ENCODE measurements at regions not wholly inside any gene's neighbourhood (a gene's known extent, or its start where the extent isn't known, plus 50 kb on each side); places are given as distances from the start of the nearest gene placed in this dataset.

DNA sequence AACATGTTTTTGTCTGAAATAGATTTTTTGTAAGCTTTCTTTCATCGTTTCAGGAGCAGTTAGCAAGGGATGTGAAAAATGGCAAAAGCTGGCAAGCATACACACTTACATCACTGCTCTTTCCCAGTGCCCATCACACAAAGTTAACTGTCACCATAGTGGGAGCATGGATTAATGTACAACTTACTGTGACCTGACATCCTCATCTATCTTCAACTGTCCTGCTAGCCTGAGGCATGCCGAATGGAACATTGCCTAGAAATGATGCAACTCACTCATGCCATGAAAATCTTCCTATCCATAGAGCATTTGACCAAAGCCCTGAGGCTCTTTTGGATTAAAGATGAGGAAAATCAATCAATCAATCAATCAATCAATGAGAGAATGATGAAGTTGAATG lies 491.7 kb upstream of the SLC10A2 start:
- DNase-seq (ENCODE audit: low read depth, low spot score): no peak

GRCh38 chr13:103556681-103557080 lies 490.5 kb upstream of the SLC10A2 start:
- DNase-seq (ENCODE audit: low read depth, low spot score): no peak

- no peak for DNase-seq (ENCODE audit: low read depth, low spot score)
Measured at GRCh38 chr13:103547914-103548313, 481.7 kb upstream of the SLC10A2 start.

- DNase-seq (ENCODE audit: low read depth, low spot score): no peak
Measured at GRCh38 chr13:103546271-103546670, 480.1 kb upstream of the SLC10A2 start.

- no peak for DNase-seq (ENCODE audit: low read depth, low spot score)
Measured at GRCh38 chr13:103542648-103543047, 476.4 kb upstream of the SLC10A2 start.

GRCh38 chr13:103540382-103540765 lies 474.2 kb upstream of the SLC10A2 start:
- DNase-seq (ENCODE audit: low read depth, low spot score): no peak

DNA sequence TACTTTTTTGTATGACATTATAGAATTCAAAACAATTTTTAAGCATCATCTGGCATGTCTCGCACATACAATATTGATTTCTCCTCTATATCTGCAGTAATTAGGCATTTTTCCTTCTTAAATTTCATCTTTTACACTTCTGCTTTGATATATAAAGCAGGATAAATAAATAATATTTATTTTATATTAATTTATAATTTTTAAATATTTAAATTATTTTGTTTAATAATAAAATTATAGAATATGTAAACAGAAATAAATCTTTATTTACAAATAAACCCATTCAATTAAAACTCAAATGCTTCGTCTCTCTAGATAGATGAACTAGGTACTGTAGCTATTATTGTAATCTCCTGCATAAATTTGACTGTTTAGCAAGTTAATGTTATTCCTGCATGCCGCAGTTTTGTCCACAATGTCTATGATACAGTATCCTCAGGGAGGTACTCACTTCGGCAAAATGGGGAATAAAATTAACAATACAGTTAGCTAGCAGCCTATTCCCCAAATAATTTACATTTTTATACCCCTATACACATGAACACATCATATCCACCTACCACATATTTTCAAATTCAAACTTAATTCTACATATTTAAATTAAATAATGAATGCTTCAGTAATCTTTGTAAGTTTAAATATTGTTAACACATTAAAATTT lies 473.6 kb upstream of the SLC10A2 start:
- DNase-seq (ENCODE audit: low read depth, low spot score): no peak

GRCh38 chr13:103539265-103539664 lies 473.0 kb upstream of the SLC10A2 start:
- DNase-seq (ENCODE audit: low read depth, low spot score): no peak

- no peak for DNase-seq (ENCODE audit: low read depth, low spot score)
Measured at GRCh38 chr13:103537616-103538015, 471.4 kb upstream of the SLC10A2 start.

- no peak for DNase-seq (ENCODE audit: low read depth, low spot score)
Measured at GRCh38 chr13:103531278-103531677, 465.1 kb upstream of the SLC10A2 start.

DNA sequence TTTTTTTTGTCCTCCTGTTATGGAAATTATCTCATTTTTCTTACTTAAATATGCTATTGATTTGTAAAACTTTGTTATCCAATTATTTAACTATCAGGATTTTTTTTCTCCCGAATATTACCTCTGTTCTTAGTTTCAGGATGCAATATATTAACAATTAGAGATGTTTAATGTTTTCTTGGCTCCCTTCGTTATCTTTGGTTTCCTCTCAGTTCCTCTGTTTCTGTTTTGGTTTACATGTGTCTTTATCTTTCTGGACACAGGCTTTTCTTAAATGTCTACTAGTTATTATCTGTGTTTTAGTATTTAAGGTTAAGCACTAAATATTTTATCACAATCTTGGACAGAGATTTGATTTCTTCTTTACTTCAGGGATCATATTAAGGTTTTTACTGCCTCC lies 462.2 kb upstream of the SLC10A2 start:
- DNase-seq (ENCODE audit: low read depth, low spot score): no peak

DNA sequence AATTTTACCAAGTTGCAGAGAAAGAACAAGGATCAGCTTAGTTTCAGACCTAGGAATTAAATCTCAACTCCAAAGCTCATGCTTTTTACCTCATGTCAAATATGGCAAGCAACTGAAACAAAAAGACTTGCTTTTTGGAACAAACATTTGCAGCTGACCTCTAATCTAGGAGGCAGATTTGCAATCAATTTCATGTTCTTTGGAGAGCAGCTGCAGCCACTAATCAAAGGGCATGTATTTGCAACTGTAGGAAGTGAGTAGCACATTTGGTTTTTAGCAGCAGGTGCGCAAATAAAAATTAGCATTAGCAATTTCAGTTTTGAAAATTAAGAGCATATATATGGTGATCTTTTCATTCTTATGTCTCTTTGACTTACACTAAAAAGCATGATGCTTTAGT lies 459.3 kb upstream of the SLC10A2 start:
- DNase-seq (ENCODE audit: low read depth, low spot score): no peak

GRCh38 chr13:103523858-103524257 lies 457.6 kb upstream of the SLC10A2 start:
- no peak for DNase-seq (ENCODE audit: low read depth, low spot score)

DNA sequence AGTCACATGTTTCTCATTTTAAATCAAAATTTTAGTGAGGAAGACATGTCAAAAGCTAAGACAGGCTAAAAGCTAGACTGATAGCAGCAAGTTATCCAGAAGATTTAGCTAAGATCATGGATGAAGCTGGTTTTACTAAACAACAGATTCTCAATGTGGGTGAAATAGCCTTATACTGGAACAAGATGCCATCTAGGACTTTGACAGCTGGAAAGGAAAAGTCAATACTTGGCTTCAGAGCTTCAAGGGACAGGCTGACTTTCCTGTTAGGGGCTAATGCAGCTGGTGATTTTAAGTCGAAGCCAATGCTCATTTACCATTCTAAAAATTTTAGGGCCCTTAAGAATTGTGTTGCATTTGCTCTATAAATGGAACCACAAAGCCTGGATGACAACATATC lies 455.3 kb upstream of the SLC10A2 start:
- no peak for DNase-seq (ENCODE audit: low read depth, low spot score)

- DNase-seq (ENCODE audit: low read depth, low spot score): no peak
Measured at GRCh38 chr13:103517768-103518102, 451.5 kb upstream of the SLC10A2 start.

DNA sequence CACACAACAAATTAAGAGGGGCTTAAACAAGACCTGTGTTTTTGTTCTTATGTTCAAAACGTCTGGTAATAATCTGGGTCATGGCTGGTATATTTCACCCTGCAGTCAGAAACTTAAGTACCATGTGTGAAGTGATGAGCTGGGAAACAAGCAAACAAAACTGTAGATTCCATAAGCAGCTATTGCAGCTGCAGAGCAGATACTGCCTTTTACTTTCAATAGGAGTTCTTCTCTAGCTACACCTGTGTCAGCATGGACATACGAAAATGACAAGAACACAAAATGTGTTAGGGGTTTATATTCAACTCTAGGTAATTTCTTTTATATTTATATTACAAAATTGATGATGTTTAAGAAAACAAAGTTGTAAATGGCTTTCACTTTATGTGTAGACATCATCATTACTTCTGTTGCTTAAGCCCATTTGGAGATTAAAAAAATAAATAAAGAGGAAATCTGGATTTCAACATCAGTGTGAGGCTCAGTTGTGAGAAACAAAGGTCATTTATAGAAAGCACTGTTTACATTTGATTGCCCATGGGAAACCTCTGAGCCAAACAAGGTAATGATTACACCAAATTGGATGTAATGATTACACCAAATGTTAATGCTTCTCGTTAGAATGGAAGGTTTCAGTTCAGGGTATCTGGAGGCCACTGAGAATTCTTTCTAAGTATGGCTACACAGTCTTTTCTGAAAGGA lies 451.0 kb upstream of the SLC10A2 start:
- DNase-seq (ENCODE audit: low read depth, low spot score): no peak

- no peak for DNase-seq (ENCODE audit: low read depth, low spot score)
Measured at GRCh38 chr13:103516015-103516795, 450.0 kb upstream of the SLC10A2 start.

GRCh38 chr13:103515410-103515809 lies 449.2 kb upstream of the SLC10A2 start:
- DNase-seq (ENCODE audit: low read depth, low spot score): no peak

DNA sequence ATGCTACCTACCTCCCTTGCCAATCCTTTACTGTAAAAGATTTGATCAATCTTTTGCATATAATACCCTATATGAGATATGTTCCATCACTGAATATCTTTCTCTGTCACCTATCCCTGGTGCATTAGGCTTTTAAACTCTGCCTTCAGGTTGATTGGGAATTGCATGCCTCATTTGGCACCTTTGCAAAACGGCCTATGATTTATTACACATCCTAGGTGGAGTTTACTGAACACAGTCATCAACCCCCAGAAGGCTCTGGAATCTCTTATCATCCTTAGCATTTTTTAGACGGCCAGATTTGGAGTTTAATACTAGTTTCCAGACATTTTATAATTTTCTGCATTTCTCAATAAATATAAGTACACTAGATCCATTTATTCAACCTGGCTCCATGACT lies 448.4 kb upstream of the SLC10A2 start:
- no peak for DNase-seq (ENCODE audit: low read depth, low spot score)

DNA sequence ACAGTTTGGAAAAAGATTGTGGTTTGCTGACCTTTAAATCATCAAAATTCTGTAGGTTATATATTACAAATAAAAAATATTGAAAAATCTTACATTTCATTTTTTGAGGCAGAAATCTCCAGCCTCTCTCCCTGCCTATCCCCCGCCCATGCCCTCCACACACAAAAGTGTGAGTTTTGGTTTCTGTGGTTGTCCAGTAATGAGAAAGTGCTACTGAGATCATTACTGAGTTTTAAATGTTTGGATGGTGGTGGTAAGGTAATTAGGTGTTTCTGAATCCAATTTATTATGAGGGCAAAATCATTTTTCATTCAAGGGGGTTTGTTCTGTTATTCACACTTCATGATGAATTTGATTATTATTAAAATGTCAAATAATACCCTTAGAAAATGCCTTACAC lies 448.0 kb upstream of the SLC10A2 start:
- no peak for DNase-seq (ENCODE audit: low read depth, low spot score)

DNA sequence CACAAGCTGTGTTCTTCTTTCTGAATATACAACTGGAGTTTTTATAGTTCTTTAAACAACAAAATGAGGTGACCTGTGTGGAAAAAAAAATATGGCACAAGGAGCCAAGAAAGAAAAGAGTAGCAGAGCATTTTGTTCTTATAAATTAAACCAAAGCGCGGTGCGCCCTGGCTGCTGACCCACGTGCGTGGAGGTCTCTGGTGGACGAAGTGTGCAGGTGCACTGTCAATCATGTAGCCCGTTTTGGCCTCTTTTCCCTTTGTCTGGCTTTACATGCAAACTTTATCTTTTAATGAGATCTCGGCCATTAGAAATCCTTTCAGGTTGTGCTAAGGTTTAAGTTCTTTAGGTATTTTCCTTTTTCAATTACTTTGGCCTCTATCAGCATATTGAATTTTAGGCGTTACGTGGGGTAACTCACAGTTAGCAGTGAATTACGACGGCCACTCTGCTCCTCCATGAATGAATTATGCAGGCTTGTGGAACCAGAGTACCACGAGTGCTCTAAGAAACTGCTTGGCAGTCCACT lies 443.9 kb upstream of the SLC10A2 start:
- DNase-seq (ENCODE audit: low read depth, low spot score): no peak

DNA sequence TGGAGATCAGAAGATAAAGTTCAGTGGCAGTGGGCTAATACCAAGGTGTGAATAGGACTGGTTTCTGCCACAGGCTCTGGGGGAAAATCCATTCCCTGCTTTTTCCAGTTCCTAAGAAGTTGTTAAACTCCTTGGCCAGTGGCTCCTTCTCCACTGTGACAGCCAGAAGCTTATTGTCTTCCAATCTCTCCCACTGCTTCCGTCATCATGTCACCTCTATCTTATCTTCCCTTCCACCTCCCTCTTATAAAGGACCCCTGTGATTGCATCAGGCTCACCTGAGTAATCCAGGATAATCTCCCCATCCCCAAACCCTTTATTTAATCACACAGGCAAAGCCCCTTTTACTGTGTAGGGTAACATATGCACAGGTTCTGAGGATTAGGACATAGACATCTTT lies 431.2 kb upstream of the SLC10A2 start:
- no peak for DNase-seq (ENCODE audit: low read depth, low spot score)

- no peak for DNase-seq (ENCODE audit: low read depth, low spot score)
Measured at GRCh38 chr13:103487841-103488240, 421.6 kb upstream of the SLC10A2 start.

Data from activated naive CD8-positive, alpha-beta T cell treated with anti-CD3 and anti-CD28 coated beads, Interleukin-2, amount 50 U/mL, for 16 hours (primary cell).